OCI-LY7 (cell line): ENCODE measurements at regions not wholly inside any gene's neighbourhood (a gene's known extent, or its start where the extent isn't known, plus 50 kb on each side); places are given as distances from the start of the nearest gene placed in this dataset.
"Not testable (repeated sequence)": the region's sequence is repeated elsewhere in the genome, so short reads cannot be mapped to it uniquely, and the experiment has no call there.

ENCODE experiments used
- BruUV-seq: library from RNA; stranded (reverse); fragments of 400-500 nt; replicated peaks from 2 replicates; lab custom pipeline; 2021; lab: Mats Ljungman, UMichigan
- CTCF ChIA-PET: fragments of 300-600 bp; sonication (Branson Sonifier 250); formaldehyde crosslinking; loops from one replicate; lab custom pipeline; 2022; ENCODE audit warnings: antibody characterized with exemption; ENCODE audit not compliant: unreplicated experiment; lab: Charles Lee
- POLR2A ChIA-PET: fragments of 300-600 bp; sonication (Branson Sonifier 250); formaldehyde crosslinking; loops from one replicate; lab custom pipeline; 2022; ENCODE audit warnings: antibody characterized with exemption; lab: Charles Lee
- DNase-seq: peaks from one replicate; pipeline ENCODE4 v3.0.0-alpha.2; 2015; ENCODE audit warnings: low spot score
- H2AFZ ChIP-seq: fragments of 200-600 bp; sonication (generic), shearing (Covaris generic); 2 replicates; pipeline ENCODE4 v1.6.1; 2014; ENCODE audit warnings: mild to moderate bottlenecking, antibody characterized with exemption, low read length, moderate library complexity
- H3K27ac ChIP-seq: fragments of 200-600 bp; sonication (generic); 2 replicates; pipeline ENCODE4 v1.5.1; 2014; ENCODE audit warnings: mixed run types, low read depth, mild to moderate bottlenecking, moderate library complexity, low read length, inconsistent platforms; ENCODE audit not compliant: poor library complexity, severe bottlenecking
- H3K36me3 ChIP-seq: fragments of 200-600 bp; sonication (generic); 2 replicates; pipeline ENCODE4 v1.6.1; 2014; ENCODE audit warnings: mild to moderate bottlenecking, antibody characterized with exemption, low read length, moderate library complexity, mixed read lengths; ENCODE audit not compliant: insufficient read depth
- H3K4me1 ChIP-seq: fragments of 200-600 bp; sonication (generic); 2 replicates; pipeline ENCODE4 v1.5.1; 2014; ENCODE audit warnings: mild to moderate bottlenecking, low read length; ENCODE audit not compliant: insufficient read depth, poor library complexity, severe bottlenecking
- H3K4me2 ChIP-seq: fragments of 200-600 bp; sonication (generic); 2 replicates; pipeline ENCODE4 v1.6.1; 2014; ENCODE audit warnings: mild to moderate bottlenecking, low read length
- H3K4me3 ChIP-seq: fragments of 200-600 bp; sonication (generic); 2 replicates; pipeline ENCODE4 v1.5.1; 2014; ENCODE audit warnings: mild to moderate bottlenecking, low read depth, low read length; ENCODE audit not compliant: poor library complexity, severe bottlenecking
- H3K79me2 ChIP-seq: fragments of 200-600 bp; sonication (generic); 2 replicates; pipeline ENCODE4 v1.6.1; 2016; ENCODE audit warnings: low read depth, mild to moderate bottlenecking, low read length, moderate library complexity, mixed read lengths; ENCODE audit not compliant: insufficient read depth
- H3K9me2 ChIP-seq: fragments of 200-600 bp; sonication (generic); 2 replicates; pipeline ENCODE4 v1.6.1; 2016; ENCODE audit warnings: mild to moderate bottlenecking, low read length, mixed read lengths; ENCODE audit not compliant: insufficient read depth
- H3K9me3 ChIP-seq: fragments of 200-600 bp; sonication (generic); 2 replicates; pipeline ENCODE4 v1.6.1; 2014; ENCODE audit warnings: mild to moderate bottlenecking, mixed run types, low read length, mixed read lengths
- H4K20me1 ChIP-seq: fragments of 200-600 bp; sonication (generic); 2 replicates; pipeline ENCODE4 v1.6.1; 2014; ENCODE audit warnings: mild to moderate bottlenecking, antibody characterized with exemption, low read length, moderate library complexity, mixed read lengths; ENCODE audit not compliant: insufficient read depth
- EZH2phosphoT487 ChIP-seq: fragments of 200-600 bp; sonication (generic); IDR thresholded peaks from 2 replicates; pipeline ENCODE4 v1.6.1; 2018; ENCODE audit warnings: low read depth, borderline replicate concordance, mild to moderate bottlenecking, mixed run types, antibody characterized with exemption, low read length, moderate library complexity, mixed read lengths
- intact Hi-C: fragments of 100-400 bp; cut with micrococcal nuclease; formaldehyde crosslinking; loops from one replicate; pipeline ENCODE4 v1.10.0; 2022; ENCODE audit not compliant: unreplicated experiment
- TF ChIP-seq, protein P1 (sequence below): fragments of 200-600 bp; sonication (generic); conservative IDR thresholded peaks from 2 replicates; pipeline ENCODE4 v1.5.1; 2014; ENCODE audit warnings: mild to moderate bottlenecking, antibody characterized with exemption, low read length, moderate library complexity, mixed read lengths

DNA sequence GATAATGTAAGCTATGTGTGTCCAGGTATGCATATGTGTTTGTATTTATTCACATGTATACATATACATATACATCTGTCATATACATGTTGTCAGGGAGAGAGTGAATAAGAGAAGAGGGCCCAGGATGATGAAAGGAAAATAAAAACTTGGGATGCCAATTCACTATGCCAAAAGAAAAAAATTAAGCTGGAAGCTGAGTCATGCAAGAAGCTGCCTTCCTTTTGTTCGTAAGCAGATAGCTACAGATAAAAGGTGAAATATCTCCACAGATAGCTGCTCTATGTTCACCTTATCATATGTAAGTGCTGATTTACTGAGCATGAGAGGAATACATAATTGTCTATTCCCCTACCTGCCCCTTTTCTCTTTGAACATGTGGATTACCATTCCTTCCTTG, 579.9 kb downstream of the EPM2A start:
- H3K4me1 ChIP-seq = no peaks in the 10 kb centered on the region
- H3K36me3 ChIP-seq = no peaks in the 10 kb centered on the region
- TF ChIP-seq, protein P1, sequence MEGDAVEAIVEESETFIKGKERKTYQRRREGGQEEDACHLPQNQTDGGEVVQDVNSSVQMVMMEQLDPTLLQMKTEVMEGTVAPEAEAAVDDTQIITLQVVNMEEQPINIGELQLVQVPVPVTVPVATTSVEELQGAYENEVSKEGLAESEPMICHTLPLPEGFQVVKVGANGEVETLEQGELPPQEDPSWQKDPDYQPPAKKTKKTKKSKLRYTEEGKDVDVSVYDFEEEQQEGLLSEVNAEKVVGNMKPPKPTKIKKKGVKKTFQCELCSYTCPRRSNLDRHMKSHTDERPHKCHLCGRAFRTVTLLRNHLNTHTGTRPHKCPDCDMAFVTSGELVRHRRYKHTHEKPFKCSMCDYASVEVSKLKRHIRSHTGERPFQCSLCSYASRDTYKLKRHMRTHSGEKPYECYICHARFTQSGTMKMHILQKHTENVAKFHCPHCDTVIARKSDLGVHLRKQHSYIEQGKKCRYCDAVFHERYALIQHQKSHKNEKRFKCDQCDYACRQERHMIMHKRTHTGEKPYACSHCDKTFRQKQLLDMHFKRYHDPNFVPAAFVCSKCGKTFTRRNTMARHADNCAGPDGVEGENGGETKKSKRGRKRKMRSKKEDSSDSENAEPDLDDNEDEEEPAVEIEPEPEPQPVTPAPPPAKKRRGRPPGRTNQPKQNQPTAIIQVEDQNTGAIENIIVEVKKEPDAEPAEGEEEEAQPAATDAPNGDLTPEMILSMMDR = no peak
- no peak for TF ChIP-seq EZH2phosphoT487
- DNase-seq = no peak
- no peaks in the 10 kb centered on the region for H4K20me1 ChIP-seq
- H2AFZ ChIP-seq = no peak overlapping the region
- no peak overlapping the region for H3K27ac ChIP-seq
- no peak overlapping the region for H3K4me3 ChIP-seq
- CTCF ChIA-PET = no interaction called here
- H3K4me2 ChIP-seq = no peak overlapping the region
- no peaks in the 10 kb centered on the region for H3K9me3 ChIP-seq
- POLR2A ChIA-PET = no interaction called here
- intact Hi-C loops = no loop called here
- no peaks in the 10 kb centered on the region for H3K9me2 ChIP-seq
- BruUV-seq = no TSS peak
- H3K79me2 ChIP-seq = no peaks in the 10 kb centered on the region

DNA sequence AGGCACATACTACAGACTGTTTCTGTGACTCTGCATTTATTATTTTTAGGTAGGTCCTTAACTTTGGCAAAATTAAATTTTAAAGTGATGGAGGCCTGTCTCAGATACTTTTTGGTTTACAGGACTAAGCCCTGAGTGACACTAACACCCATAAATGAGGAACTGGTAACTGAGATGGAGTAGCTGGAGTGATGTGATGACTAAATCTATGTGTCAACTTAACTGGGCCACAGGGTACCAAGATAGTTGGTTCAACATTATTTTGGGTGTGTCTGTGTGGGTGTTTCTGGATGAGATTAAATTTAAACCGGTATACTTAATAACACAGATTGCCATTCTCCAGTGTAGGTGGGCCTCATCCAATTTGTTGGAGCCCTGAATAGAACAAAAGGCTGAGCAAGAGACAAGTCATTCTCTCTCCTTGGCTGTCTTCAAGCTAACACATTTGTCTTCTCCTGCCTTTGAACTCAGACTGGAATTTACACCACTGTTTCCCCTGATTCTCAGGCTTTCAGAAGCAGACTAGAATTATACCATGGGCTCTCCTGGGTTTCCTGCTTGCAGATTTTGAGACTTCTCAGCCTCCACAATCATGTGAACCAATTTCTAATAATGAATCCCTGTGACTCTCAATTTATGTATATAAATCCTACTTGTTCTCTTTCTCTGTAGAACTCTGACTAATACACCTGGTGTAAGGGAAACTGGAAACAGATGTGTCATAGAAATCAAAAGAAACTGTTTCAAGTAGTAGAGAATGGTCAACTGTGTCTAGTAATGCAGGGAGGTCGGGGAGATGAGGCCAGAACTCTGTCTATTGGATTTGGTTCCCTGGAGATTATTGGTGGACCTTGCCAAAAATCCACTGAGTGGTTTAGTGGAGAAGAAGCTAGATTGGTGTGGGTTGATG, 579.2 kb downstream of the EPM2A start:
- no peaks in the 10 kb centered on the region for H3K79me2 ChIP-seq
- no peak overlapping the region for H2AFZ ChIP-seq
- no peaks in the 10 kb centered on the region for H3K9me2 ChIP-seq
- BruUV-seq = no TSS peak
- no peak overlapping the region for H3K4me3 ChIP-seq
- intact Hi-C loops = no loop called here
- POLR2A ChIA-PET = interaction anchor here (0.8 kb wide), 1 partner anchor 56 kb away, joined by 3 read pairs; no protein-coding TSS in a partner anchor
- TF ChIP-seq, protein P1 = no peak
- no peak for TF ChIP-seq EZH2phosphoT487
- no peak overlapping the region for H3K4me2 ChIP-seq
- no peak overlapping the region for H3K27ac ChIP-seq
- DNase-seq = no peak
- CTCF ChIA-PET = no interaction called here
- H3K36me3 ChIP-seq = no peaks in the 10 kb centered on the region
- H3K9me3 ChIP-seq = no peaks in the 10 kb centered on the region
- H3K4me1 ChIP-seq = no peaks in the 10 kb centered on the region
- H4K20me1 ChIP-seq = no peaks in the 10 kb centered on the region

DNA sequence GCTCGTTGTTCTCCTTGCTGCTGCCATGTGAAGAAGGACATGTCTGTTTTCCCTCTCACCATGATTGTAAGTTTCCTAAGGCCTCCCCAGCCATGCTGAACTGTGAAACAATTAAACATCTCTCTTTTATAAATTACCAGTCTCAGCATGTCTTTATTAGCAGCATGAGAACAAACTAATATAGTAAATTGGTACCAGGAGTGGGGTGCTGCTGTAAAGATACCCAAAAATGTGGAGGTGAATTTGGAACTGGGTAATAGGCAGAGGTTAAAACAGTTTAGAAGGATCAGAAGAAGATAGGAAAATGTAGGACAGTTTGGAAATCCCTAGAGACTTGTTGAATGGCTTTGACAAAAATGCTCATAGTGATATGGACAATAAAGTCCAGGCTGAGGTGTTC, 576.7 kb downstream of the EPM2A start:
- H3K36me3 ChIP-seq, H3K4me2 ChIP-seq, BruUV-seq, CTCF ChIA-PET, H3K79me2 ChIP-seq, H3K9me2 ChIP-seq, H3K4me3 ChIP-seq, H3K27ac ChIP-seq, H3K9me3 ChIP-seq, POLR2A ChIA-PET, H2AFZ ChIP-seq, DNase-seq, intact Hi-C loops, H4K20me1 ChIP-seq, H3K4me1 ChIP-seq: not testable (repeated sequence)
